GM20000 (cell line): ENCODE measurements at regions not wholly inside any gene's neighbourhood (a gene's known extent, or its start where the extent isn't known, plus 50 kb on each side); places are given as distances from the start of the nearest gene placed in this dataset.

Experiments
- DNase-seq: peaks from one replicate; pipeline ENCODE4 v3.0.0; 2012; ENCODE audit warnings: low spot score
- CTCF ChIP-seq: IDR thresholded peaks from 2 replicates; pipeline ENCODE4 v1.5.1; 2012; ENCODE audit warnings: mild to moderate bottlenecking, control low read depth; ENCODE audit errors: extremely low read depth, missing control alignments

DNA sequence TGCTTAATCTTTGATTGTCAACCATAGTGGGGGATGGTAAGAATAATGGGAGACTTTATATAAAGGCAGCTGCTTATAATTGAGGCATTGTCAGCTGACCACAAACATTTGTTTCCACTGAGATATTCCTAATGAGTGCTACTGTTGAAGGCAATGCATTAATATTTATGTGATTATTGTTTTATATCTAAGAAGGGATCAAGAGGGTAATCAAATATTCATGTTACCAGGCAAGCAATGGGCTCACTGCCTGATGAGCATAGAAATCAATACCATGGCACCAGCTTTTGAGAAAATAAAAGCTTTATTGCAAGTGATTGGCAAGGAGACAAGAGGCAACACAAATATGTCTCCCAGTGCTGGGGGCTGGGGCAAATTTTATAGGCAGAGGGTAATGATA, 706.7 kb upstream of the ADAMTS5 start:
- no peak for DNase-seq
- TF ChIP-seq CTCF = no peak

DNA sequence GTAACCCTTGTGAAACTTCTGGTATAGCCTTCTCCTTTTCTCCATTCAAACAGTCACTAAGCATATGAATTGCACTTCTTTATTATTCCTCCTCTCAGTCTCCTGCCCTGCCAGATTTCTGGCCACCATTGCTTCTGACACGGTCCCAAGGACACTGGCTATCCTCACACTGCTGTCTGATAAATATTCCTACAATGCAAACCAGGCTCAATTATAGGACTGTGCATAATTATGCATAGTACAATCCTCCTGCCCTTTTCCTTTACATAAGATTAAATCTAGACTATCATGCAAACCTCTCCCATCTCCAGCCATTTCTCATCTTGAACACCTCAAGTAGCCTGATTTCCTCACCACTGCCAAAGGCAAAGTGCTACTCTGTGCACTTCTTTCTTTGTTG, 704.3 kb upstream of the ADAMTS5 start:
- DNase-seq = no peak
- TF ChIP-seq CTCF = no peak

DNA sequence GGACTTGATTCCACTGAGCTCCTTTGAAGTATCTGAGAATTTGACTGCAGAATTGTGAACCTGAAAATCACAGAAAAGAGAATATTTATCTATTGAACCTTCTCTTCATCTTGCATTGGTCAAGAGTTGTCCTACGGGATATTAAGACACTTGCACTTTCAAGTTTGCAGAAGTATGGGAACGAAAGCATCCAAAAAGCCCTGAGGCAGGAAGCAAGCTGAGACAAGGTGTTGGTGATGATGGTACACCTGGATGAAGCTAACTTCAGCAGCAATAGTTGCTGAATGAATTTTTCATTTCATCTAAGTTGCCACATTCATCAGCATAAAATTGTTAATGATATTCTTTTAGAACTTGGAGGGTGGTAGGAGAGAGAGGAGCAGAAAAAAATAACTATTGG, 686.6 kb upstream of the ADAMTS5 start:
- no peak for DNase-seq
- TF ChIP-seq CTCF = no peak

DNA sequence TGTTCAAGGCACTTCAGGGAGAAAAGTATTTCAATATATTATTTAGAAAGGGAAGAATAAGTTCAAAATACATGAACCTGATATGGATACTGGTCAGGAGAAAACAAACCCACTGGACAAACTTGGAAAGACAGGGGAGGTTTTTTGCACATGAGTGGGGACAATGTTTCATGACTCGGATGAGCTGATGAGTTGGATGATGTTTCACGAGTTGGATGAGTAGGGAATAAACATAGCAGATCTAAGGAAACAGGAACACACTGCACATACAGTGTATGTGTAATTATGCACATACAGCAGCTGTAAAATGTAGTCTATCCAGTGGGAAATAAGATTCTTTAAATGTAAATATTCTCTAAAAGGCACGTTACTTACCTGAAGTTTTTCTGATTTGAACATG, 682.9 kb upstream of the ADAMTS5 start:
- no peak for TF ChIP-seq CTCF
- no peak for DNase-seq

DNA sequence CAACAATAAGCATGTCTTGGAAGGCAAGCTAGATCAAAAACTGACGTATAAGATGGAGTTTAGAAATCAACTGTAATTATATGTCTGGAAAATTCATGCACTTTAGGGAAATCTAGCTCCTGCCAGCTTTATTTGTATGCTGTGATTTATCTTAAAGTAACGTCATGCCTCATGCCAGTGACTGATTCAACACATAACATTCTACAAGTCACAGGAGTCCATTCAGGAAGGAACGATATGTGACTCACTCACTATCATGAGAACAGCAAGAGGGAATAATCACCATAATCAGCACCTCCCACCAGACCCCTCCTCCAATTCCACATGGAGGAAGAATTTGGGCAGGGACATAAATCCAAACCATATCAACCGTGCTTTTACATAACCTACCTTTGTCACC, 682.4 kb upstream of the ADAMTS5 start:
- TF ChIP-seq CTCF = no peak
- no peak for DNase-seq

DNA sequence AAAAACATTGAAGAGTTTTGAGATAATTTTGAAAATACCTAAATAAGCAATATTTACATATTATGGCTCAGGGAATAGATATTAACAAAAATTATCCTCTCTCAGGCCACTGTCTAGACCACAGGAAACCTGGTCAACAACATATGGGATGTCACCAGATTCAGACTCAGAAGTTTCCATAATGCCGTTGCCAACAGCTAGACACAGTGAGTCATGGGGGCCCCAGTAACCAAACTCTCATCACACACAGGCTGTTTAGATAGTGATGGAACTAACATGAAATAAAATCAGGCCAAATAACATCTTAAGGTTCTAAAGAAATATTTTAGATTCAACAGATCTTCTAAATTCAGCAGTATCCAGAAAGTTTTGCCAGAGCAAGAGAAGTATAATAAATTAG, 681.7 kb upstream of the ADAMTS5 start:
- no peak for DNase-seq

DNA sequence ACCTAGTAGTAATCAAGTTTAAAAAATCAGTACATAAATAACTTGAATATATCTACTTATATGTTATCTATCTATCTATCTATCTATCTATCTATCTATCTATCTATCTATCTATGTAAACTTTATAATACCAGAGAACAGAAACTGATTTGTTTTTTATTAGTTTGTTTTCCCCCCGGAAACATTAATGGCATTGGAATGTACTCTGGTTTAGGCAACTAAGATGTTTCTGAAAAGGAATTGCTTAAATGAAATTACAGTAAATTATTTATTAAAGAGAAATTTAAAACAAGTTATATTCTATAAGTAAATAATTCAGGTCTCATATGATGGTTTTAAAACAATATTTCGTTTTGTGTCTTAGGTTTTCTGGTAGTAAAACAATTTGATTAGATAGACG, 681.0 kb upstream of the ADAMTS5 start:
- TF ChIP-seq CTCF = no peak
- no peak for DNase-seq

More for the DNA sequence above, 681.7 kb upstream of the ADAMTS5 start:
- TF ChIP-seq CTCF = no peak
